HUES6 (cell line): ENCODE measurements at regions not wholly inside any gene's neighbourhood (a gene's known extent, or its start where the extent isn't known, plus 50 kb on each side); places are given as distances from the start of the nearest gene placed in this dataset.
"Not testable (repeated sequence)": the region's sequence is repeated elsewhere in the genome, so short reads cannot be mapped to it uniquely, and the experiment has no call there.

Experiments
- H3K27ac ChIP-seq: 2 replicates; pipeline ENCODE4 v1.7.0; 2013; ENCODE audit warnings: low read depth, mild to moderate bottlenecking, low read length, inconsistent platforms
- H3K27me3 ChIP-seq: 2 replicates; pipeline ENCODE4 v1.6.1; 2013; ENCODE audit warnings: low read length; ENCODE audit not compliant: control insufficient read depth, insufficient read depth
- H3K36me3 ChIP-seq: 2 replicates; pipeline ENCODE4 v1.6.1; 2013; ENCODE audit warnings: low read length; ENCODE audit not compliant: control insufficient read depth, insufficient read depth
- H3K4me1 ChIP-seq: 2 replicates; pipeline ENCODE4 v1.6.1; 2013; ENCODE audit warnings: low read length; ENCODE audit not compliant: control insufficient read depth, insufficient read depth
- H3K4me3 ChIP-seq: 2 replicates; pipeline ENCODE4 v1.5.1; 2013; ENCODE audit warnings: low read depth, low read length
- H3K9ac ChIP-seq: one replicate; pipeline ENCODE4 v1.6.1; 2013; ENCODE audit warnings: mild to moderate bottlenecking, low read length
- H3K9me3 ChIP-seq: 2 replicates; pipeline ENCODE4 v1.6.1; 2013; ENCODE audit warnings: low read depth, low read length; ENCODE audit not compliant: control insufficient read depth, insufficient read depth

- not testable (repeated sequence) for H3K27me3 ChIP-seq, H3K9ac ChIP-seq, H3K4me1 ChIP-seq, H3K4me3 ChIP-seq, H3K36me3 ChIP-seq, H3K27ac ChIP-seq
- H3K9me3 ChIP-seq = peaks cover 18% of the 10 kb centered on the region
Observed at GRCh38 chr21:9820579-9820978, 700.8 kb upstream of the TPTE start.

DNA sequence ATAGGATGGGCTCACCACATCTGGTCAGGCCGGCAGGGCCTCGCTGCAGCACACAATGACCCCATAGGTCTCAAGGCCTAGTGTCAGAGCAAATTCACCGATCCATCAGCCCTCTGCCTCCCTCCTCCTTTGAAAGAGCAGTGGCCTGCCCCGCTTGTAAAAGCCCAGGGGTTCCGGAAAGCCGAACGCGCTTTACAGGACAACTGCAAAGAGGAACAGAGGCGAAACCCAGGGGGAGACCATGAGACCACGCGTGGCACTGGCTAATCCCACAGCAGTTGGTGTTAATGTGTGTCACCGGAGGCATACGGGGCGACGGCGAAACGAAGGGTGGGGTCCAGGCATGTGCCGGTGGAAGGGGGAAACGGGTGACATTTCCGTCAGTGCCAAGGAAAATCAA lies 699.9 kb upstream of the TPTE start:
- H3K27ac ChIP-seq, H3K4me3 ChIP-seq, H3K36me3 ChIP-seq, H3K9ac ChIP-seq, H3K27me3 ChIP-seq, H3K4me1 ChIP-seq: not testable (repeated sequence)
- H3K9me3 ChIP-seq = peaks cover 18% of the 10 kb centered on the region

GRCh38 chr21:9822093-9822820 lies 699.1 kb upstream of the TPTE start:
- H3K4me1 ChIP-seq, H3K9ac ChIP-seq, H3K36me3 ChIP-seq, H3K27ac ChIP-seq, H3K27me3 ChIP-seq, H3K4me3 ChIP-seq: not testable (repeated sequence)
- peaks cover 18% of the 10 kb centered on the region for H3K9me3 ChIP-seq

GRCh38 chr21:9823197-9824157 lies 697.9 kb upstream of the TPTE start:
- not testable (repeated sequence) for H3K4me3 ChIP-seq, H3K9ac ChIP-seq, H3K27ac ChIP-seq

GRCh38 chr21:9830801-9831200 lies 690.6 kb upstream of the TPTE start:
- not testable (repeated sequence) for H3K36me3 ChIP-seq, H3K4me3 ChIP-seq, H3K4me1 ChIP-seq, H3K27me3 ChIP-seq, H3K9ac ChIP-seq, H3K9me3 ChIP-seq, H3K27ac ChIP-seq

More at GRCh38 chr21:9823197-9824157, 697.9 kb upstream of the TPTE start:
- H3K27me3 ChIP-seq, H3K36me3 ChIP-seq, H3K4me1 ChIP-seq: not testable (repeated sequence)
- H3K9me3 ChIP-seq = peaks cover 18% of the 10 kb centered on the region

DNA sequence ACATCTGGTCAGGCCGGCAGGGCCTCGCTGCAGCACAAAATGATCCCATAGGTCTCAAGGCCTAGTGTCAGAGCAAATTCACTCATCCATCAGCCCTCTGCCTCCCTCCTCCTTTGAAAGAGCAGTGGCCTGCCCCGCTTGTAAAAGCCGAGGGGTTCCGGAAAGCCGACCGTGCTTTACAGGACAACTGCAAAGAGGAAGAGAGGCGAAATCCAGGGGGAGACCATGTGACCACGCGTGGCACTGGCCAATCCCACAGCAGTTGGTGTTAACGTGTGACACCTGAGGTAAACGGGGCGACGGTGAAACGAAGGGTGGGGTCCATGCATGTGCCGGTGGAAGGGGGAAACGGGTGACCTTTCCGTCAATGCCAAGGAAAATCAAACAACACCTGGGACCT lies 688.6 kb upstream of the TPTE start:
- not testable (repeated sequence) for H3K27ac ChIP-seq, H3K36me3 ChIP-seq, H3K4me3 ChIP-seq, H3K4me1 ChIP-seq, H3K27me3 ChIP-seq, H3K9ac ChIP-seq
- peaks cover 13% of the 10 kb centered on the region for H3K9me3 ChIP-seq

DNA sequence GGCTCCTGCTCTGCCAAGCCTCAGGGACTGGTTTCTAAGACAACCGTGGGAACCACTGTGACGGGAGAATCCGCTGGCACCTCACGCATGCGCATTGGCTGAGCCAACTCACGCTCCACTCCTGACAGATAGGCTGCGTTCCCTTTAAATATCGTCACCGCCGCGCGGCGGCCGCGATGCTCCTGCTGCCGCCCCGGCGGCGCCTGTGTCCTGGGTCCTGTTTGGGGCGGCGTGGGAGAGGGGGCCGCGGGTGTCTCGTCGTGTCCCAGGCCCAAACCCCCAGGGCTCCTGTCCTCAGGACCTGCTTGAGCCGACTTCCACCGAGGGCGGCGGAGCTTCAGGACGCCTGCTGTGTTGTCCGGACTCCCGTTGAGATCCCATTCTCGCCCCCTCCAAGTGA lies 684.8 kb upstream of the TPTE start:
- not testable (repeated sequence) for H3K4me3 ChIP-seq, H3K4me1 ChIP-seq, H3K9ac ChIP-seq, H3K27me3 ChIP-seq, H3K36me3 ChIP-seq, H3K27ac ChIP-seq
- H3K9me3 ChIP-seq = peaks cover 37% of the 10 kb centered on the region

DNA sequence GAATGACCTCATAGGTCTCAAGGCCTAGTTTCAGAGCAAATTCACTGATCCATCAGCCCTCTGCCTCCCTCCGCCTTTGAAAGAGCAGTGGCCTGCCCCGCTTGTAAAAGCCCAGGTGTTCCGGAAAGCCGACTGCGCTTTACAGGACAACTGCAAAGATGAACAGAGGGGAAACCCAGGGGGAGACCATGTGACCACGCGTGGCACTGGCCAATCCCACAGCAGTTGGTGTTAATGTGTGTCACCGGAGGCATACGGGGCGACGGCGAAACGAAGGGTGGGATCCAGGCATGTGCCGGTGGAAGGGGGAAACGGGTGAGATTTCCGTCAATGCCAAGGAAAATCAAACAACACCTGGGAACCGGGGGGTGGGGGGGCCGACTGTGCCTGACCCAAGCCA lies 684.4 kb upstream of the TPTE start:
- H3K9me3 ChIP-seq = peaks cover 38% of the 10 kb centered on the region
- H3K4me1 ChIP-seq, H3K27ac ChIP-seq, H3K4me3 ChIP-seq, H3K36me3 ChIP-seq, H3K9ac ChIP-seq, H3K27me3 ChIP-seq: not testable (repeated sequence)

DNA sequence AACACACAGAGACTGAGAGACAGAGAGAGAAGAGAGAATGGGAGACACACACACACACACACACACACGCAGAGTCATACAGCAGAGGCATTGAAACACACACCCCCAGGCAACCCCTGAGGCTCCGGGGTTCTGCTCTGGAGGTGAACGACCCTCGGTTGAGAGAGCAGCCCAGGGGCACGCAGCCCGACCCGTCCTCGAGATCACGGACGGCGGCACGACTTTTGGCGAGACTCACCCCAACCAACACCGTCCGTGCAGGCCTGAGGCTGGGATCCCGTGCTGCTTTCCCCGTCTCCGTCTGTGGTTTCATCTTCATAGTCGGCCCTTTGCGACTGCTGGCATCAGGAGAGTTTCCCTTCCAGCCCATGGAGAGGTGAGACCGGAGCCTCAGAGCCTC lies 683.9 kb upstream of the TPTE start:
- not testable (repeated sequence) for H3K9ac ChIP-seq, H3K4me3 ChIP-seq, H3K4me1 ChIP-seq, H3K27me3 ChIP-seq, H3K36me3 ChIP-seq, H3K27ac ChIP-seq
- peaks cover 38% of the 10 kb centered on the region for H3K9me3 ChIP-seq

DNA sequence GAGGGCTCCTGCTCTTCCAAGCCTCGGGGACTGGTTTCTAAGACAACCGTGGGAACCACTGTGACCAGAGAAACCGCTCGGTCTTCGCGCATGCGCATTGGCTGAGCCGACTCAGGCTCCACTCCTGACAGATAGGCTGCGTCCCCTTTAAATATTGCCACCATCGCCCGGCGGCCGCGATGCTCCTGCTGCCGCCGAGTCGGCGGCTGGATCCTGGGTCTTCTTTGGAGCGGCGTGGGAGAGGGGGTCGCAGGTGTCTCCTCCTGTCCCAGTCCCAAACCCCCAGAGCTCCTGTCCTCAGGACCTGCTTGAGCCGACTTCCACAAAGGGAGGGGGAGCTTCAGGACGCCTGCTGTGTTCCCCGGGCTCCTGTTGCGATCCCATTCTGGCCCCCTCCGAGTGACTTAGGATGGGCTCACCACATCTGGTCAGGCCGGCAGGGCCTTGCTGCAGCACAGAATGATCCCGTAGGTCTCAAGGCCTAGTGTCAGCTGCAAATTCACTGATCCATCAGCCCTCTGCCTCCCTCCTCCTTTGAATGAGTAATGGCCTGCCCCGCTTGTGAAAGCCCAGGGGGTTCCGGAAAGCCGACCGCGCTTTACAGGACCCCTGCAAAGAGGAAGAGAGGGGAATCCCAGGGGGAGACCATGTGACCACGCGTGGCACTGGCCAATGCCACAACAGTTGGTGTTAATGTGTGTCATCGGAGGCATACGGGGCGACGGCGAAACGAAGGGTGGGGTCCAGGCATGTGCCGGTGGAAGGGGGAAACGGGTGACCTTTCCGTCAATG lies 683.2 kb upstream of the TPTE start:
- Histone ChIP-seq H3K27me3 (no peaks in the 10 kb centered on the region), H3K9me3 (peaks cover 39% of the 10 kb centered on the region), H3K9ac (no peak overlapping the region), H3K4me3 (no peak overlapping the region), H3K36me3 (no peaks in the 10 kb centered on the region), H3K27ac (no peak overlapping the region), H3K4me1 (no peaks in the 10 kb centered on the region)
